Osteocyte (in vitro differentiated cells): ENCODE measurements at regions not wholly inside any gene's neighbourhood (a gene's known extent, or its start where the extent isn't known, plus 50 kb on each side); places are given as distances from the start of the nearest gene placed in this dataset.

Experiments
- DNase-seq: peaks from one replicate; pipeline ENCODE4 v3.0.0; 2021; ENCODE audit warnings: mixed read lengths; ENCODE audit not compliant: unreplicated experiment; ENCODE audit errors: extremely low spot score
- H3K27ac Mint-ChIP-seq: one replicate; pipeline ENCODE4 v1.8.0; 2021; ENCODE audit warnings: mild to moderate bottlenecking, mixed read lengths; ENCODE audit not compliant: unreplicated experiment
- H3K27me3 Mint-ChIP-seq: one replicate; pipeline ENCODE4 v1.8.0; 2021; ENCODE audit warnings: mixed read lengths; ENCODE audit not compliant: unreplicated experiment
- H3K36me3 Mint-ChIP-seq: one replicate; pipeline ENCODE4 v1.8.0; 2021; ENCODE audit warnings: mixed read lengths; ENCODE audit not compliant: unreplicated experiment
- H3K4me1 Mint-ChIP-seq: one replicate; pipeline ENCODE4 v1.8.0; 2021; ENCODE audit warnings: mixed read lengths; ENCODE audit not compliant: unreplicated experiment
- H3K4me3 Mint-ChIP-seq: one replicate; pipeline ENCODE4 v1.8.0; 2021; ENCODE audit warnings: mild to moderate bottlenecking, moderate library complexity, mixed read lengths; ENCODE audit not compliant: unreplicated experiment
- H3K9me3 Mint-ChIP-seq: one replicate; pipeline ENCODE4 v1.8.0; 2021; ENCODE audit warnings: mixed read lengths; ENCODE audit not compliant: unreplicated experiment
- CTCF ChIP-seq: fragments of 200-600 bp; sonication (generic); IDR thresholded peaks from 2 replicates; pipeline ENCODE4 v1.5.0; 2021; ENCODE audit warnings: antibody characterized with exemption, mild to moderate bottlenecking, moderate library complexity

DNA sequence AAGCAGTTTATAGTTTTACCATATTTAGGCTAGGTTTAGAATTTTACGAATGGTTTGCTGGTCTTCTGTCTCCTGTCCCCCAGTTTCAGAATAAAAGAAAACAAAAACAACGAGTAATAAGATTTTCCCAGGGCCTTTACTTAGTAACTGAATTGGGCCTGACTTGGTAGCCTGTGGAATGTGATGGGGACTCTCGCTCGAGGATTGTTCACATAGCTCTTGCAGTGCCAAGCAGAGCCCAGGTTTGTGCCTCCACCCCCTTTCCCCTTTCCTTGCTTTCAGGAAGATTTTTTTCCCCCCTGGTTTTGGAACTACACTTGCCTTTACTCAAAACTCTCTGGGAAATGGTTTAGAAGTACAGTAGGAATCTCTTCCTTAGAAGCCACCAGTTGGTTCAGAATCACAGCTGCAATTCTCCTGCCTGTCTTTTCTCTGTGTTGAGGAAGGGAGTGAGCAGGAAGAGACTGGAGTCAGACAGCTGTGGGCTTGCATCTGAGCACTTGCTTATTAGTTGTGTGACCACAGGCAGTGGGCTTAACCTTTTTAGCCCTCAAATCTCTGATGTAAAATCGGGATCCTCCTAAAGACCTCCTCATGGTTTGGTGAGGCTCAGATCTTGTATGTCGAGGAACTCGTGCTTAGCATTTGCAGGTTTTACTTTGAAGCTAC is 501.2 kb downstream of the PCNX1 start:
- Mint-ChIP-seq H3K9me3 (peaks cover 5% of the 10 kb centered on the region), H3K27me3 (no peaks in the 10 kb centered on the region), H3K4me1 (peaks cover 48% of the 10 kb centered on the region), H3K4me3 (no peak overlapping the region), H3K27ac (peak overlapping the region; percentile 80), H3K36me3 (peaks cover 4% of the 10 kb centered on the region)
- no peak for TF ChIP-seq CTCF
- DNase-seq = no peak

DNA sequence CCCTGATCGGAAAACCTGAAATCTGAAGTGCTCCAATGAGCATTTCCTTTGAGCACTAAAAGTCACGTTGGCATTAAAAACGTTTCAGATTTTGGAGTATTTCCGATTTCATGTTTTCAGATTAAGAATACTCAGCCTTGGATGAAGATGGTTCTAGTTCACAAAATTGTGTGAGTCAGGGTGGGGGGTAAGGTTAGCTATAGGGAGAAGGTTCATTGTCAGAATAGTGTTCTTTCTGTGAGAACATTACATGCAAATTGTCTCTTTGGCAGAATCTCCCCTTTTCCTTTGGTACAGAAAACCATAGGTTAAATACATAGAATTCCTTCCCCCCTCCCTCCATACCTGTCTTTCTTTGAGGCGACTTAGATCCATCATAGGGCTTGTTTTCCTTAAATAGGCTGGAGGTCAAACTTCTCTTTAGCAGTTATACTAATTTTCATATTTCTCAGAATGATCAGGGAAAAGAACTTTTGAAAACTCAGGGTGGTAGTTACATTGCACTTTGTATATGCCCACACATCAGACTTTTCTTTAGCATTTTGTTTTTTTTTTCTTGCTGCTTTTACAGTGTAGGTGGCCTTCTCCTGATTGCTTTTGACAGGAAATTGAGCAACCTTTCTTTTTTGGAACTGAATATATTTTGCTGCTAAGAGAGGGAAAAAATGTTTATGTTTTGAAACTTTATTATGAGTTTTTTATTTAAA is 503.5 kb downstream of the PCNX1 start:
- no peak overlapping the region for H3K4me3 Mint-ChIP-seq
- DNase-seq = no peak
- no peaks in the 10 kb centered on the region for H3K27me3 Mint-ChIP-seq
- peak overlapping the region; percentile 12 for H3K27ac Mint-ChIP-seq
- peaks cover 3% of the 10 kb centered on the region for H3K9me3 Mint-ChIP-seq
- peaks cover 63% of the 10 kb centered on the region for H3K4me1 Mint-ChIP-seq
- TF ChIP-seq CTCF = no peak
- peaks cover 4% of the 10 kb centered on the region for H3K36me3 Mint-ChIP-seq

DNA sequence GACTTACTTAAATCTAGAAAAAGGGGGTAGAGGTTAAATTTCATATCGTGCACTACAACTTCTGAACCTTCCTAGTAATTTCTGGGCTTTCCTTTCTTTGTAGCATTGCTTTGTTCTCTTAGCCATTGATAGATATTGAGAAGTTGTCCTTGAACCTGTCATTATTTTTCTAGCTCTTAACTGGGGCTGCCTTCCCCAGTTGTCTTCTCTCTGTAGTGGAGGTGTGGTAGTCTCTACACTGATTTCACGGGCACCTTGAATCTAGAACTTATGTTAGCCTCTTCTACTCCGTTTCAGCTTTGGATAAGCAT is 504.0 kb downstream of the PCNX1 start:
- TF ChIP-seq CTCF = no peak
- DNase-seq = no peak
- Mint-ChIP-seq H3K27ac (peak overlapping the region; percentile 29), H3K4me3 (no peak overlapping the region), H3K4me1 (peaks cover 66% of the 10 kb centered on the region), H3K36me3 (peaks cover 2% of the 10 kb centered on the region), H3K27me3 (no peaks in the 10 kb centered on the region), H3K9me3 (no peaks in the 10 kb centered on the region)

GRCh38 chr14:71411738-71412137 is 504.5 kb downstream of the PCNX1 start:
- H3K4me1 Mint-ChIP-seq = peaks cover 68% of the 10 kb centered on the region
- H3K4me3 Mint-ChIP-seq = no peak overlapping the region
- TF ChIP-seq CTCF = no peak
- no peak for DNase-seq
- H3K9me3 Mint-ChIP-seq = no peaks in the 10 kb centered on the region
- H3K36me3 Mint-ChIP-seq = peaks cover 2% of the 10 kb centered on the region
- H3K27ac Mint-ChIP-seq = peak overlapping the region; percentile 29
- H3K27me3 Mint-ChIP-seq = no peaks in the 10 kb centered on the region

DNA sequence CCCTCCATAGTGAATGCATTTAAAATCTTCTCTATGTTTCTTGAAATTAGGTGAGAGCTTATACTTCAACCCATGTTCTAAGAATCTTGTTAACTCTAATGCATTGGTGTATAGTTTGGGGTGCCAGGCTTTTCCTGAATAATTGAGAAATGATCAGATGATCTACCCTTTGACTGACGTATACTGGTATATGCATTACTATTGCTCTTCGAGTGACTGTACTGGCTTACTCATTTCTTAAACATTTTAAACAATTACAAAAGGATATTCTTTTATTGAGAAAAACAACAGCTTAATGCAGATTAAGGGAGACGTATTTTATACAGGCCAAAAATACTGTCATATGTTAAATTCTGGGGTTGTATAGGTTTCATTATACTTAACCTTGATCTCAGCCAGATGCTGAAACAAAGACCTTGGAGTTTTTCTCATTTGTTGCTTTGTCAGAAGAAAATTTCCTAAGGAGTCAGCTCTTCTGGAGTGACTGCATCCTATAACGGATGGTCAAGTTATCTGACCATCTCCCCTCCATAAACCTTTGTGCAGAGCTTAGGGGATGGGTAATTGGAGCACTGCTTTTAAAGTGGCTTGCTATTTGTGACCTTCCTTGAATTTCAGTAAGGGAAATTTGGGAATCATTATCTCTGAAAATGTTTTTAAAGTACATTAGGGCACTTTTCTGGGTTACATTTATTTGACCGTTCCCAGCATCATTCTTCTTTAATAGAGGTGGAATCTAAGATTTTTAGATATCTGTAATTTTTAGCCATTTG is 507.6 kb downstream of the PCNX1 start:
- TF ChIP-seq CTCF = no peak
- Mint-ChIP-seq H3K27me3 (no peaks in the 10 kb centered on the region), H3K36me3 (peaks cover 10% of the 10 kb centered on the region), H3K9me3 (no peaks in the 10 kb centered on the region), H3K27ac (peak overlapping the region; percentile 65), H3K4me3 (no peak overlapping the region), H3K4me1 (peaks cover 47% of the 10 kb centered on the region)
- no peak for DNase-seq
